ENCODE measurements at regions not wholly inside any gene's neighbourhood (a gene's known extent, or its start where the extent isn't known, plus 50 kb on each side); places are given as distances from the start of the nearest gene placed in this dataset.

DNA sequence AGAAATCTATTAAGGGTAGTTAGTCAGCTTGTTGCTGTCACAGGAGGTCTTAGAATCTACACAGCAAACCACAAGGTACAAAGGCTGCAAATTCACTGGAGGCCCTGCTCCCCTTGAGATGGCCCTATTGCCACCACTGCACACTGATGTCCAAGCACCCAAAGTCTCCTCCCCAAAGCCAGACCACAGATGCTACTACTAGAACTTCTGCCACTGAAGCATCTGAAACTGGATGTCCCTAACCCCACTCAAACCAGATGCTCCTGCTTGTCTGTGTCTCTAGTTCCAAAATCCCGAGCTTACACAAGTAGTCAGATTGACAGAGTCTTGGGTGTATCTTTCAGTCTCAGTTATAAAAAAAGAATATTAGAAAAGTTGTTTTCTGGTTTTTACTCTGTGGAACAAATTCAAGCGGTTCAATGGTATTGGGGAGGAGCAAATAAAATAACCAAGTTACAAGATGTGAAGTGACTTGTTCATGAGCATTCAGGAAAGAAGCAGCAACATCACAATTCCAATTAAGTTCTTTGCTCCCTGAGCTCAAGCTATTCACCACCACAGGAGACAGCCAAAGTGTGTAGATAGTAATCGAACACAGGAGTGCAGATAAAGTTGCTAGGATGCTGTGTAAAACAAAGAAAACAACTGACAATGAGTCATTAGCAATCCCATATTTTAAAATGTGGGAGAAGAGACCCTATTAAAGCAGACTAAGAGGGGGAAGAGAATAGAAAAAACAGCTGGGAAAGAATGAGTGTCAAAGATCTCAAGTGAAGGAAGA, 352.3 kb downstream of the PDGFC start (continued):
- TF ChIP-seq, protein P1, sequence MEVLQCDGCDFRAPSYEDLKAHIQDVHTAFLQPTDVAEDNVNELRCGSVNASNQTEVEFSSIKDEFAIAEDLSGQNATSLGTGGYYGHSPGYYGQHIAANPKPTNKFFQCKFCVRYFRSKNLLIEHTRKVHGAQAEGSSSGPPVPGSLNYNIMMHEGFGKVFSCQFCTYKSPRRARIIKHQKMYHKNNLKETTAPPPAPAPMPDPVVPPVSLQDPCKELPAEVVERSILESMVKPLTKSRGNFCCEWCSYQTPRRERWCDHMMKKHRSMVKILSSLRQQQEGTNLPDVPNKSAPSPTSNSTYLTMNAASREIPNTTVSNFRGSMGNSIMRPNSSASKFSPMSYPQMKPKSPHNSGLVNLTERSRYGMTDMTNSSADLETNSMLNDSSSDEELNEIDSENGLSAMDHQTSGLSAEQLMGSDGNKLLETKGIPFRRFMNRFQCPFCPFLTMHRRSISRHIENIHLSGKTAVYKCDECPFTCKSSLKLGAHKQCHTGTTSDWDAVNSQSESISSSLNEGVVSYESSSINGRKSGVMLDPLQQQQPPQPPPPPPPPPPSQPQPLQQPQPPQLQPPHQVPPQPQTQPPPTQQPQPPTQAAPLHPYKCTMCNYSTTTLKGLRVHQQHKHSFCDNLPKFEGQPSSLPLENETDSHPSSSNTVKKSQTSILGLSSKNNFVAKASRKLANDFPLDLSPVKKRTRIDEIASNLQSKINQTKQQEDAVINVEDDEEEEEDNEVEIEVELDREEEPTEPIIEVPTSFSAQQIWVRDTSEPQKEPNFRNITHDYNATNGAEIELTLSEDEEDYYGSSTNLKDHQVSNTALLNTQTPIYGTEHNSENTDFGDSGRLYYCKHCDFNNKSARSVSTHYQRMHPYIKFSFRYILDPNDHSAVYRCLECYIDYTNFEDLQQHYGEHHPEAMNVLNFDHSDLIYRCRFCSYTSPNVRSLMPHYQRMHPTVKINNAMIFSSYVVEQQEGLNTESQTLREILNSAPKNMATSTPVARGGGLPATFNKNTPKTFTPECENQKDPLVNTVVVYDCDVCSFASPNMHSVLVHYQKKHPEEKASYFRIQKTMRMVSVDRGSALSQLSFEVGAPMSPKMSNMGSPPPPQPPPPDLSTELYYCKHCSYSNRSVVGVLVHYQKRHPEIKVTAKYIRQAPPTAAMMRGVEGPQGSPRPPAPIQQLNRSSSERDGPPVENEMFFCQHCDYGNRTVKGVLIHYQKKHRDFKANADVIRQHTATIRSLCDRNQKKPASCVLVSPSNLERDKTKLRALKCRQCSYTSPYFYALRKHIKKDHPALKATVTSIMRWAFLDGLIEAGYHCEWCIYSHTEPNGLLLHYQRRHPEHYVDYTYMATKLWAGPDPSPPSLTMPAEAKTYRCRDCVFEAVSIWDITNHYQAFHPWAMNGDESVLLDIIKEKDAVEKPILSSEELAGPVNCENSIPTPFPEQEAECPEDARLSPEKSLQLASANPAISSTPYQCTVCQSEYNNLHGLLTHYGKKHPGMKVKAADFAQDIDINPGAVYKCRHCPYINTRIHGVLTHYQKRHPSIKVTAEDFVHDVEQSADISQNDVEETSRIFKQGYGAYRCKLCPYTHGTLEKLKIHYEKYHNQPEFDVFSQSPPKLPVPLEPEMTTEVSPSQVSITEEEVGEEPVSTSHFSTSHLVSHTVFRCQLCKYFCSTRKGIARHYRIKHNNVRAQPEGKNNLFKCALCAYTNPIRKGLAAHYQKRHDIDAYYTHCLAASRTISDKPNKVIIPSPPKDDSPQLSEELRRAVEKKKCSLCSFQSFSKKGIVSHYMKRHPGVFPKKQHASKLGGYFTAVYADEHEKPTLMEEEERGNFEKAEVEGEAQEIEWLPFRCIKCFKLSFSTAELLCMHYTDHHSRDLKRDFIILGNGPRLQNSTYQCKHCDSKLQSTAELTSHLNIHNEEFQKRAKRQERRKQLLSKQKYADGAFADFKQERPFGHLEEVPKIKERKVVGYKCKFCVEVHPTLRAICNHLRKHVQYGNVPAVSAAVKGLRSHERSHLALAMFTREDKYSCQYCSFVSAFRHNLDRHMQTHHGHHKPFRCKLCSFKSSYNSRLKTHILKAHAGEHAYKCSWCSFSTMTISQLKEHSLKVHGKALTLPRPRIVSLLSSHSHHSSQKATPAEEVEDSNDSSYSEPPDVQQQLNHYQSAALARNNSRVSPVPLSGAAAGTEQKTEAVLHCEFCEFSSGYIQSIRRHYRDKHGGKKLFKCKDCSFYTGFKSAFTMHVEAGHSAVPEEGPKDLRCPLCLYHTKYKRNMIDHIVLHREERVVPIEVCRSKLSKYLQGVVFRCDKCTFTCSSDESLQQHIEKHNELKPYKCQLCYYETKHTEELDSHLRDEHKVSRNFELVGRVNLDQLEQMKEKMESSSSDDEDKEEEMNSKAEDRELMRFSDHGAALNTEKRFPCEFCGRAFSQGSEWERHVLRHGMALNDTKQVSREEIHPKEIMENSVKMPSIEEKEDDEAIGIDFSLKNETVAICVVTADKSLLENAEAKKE (CRISPR knock-in tag; IDR thresholded peaks at IDR 0.05), result no peak
- TF ChIP-seq EZH2phosphoT487 (IDR thresholded peaks at IDR 0.05; ENCODE audit: unreplicated experiment), result no peak
- no peak for TF ChIP-seq CREB1 (CRISPR knock-in tag; IDR thresholded peaks at IDR 0.05; ENCODE audit: low read depth)

DNA sequence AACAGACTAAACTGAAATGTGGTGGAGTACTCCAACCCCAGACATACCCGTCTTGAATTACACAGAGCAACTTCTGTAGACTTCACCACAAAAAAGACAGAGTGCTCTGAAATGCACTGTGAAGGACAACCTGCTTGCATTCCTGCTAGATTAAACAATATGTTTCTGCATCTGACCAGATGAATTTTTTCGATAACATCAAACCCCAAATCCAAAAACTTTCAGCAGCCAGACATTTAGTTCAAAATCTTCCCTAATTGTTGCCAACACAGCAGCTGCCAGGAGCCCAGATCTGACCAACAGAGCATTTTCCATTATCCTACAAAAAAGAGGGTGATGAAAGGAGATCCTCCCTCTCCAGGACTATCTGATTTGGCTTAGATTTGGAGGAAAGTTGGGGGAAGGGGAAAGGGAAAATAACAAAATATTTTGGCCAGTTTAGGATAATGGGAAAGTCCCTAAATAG, 356.5 kb downstream of the PDGFC start:
- H3K27ac Mint-ChIP-seq, result no peak overlapping the region
- peaks cover 6% of the 10 kb centered on the region; the same call in 2 of the 3 replicates for H3K4me1 Mint-ChIP-seq
- H3K9me2 ChIP-seq (ENCODE audit: insufficient read depth), result no peaks in the 10 kb centered on the region
- H3K27me3 ChIP-seq (ENCODE audit: insufficient read depth), result no peaks in the 10 kb centered on the region
- no peak overlapping the region for H3K27ac ChIP-seq (ENCODE audit: low read depth)
- DNase-seq (ENCODE audit: low spot score) (no peak), ATAC-seq (no peak; the same call in 2 of the 3 replicates)
- no peaks in the 10 kb centered on the region for H3K27me3 Mint-ChIP-seq (ENCODE audit: insufficient read depth, low read depth, poor library complexity)
- no peaks in the 10 kb centered on the region for H3F3A ChIP-seq (replicated peaks; ENCODE audit: low read depth)
- H3K4me3 ChIP-seq, result no peak overlapping the region
- no peaks in the 10 kb centered on the region for H3K36me3 ChIP-seq (ENCODE audit: insufficient read depth)
- no peaks in the 10 kb centered on the region for H3K4me1 ChIP-seq (ENCODE audit: insufficient read depth)
- H3K79me2 ChIP-seq (replicated peaks; ENCODE audit: insufficient read depth), result no peaks in the 10 kb centered on the region
- H3K4me2 ChIP-seq, result no peak overlapping the region
- H2AFZ ChIP-seq, result peak overlapping the region; percentile 75
- H3K9me3 Mint-ChIP-seq, result no peaks in the 10 kb centered on the region
- no peaks in the 10 kb centered on the region for H3K36me3 Mint-ChIP-seq (ENCODE audit: low read depth)
- no peaks in the 10 kb centered on the region for H4K20me1 ChIP-seq (replicated peaks; ENCODE audit: insufficient read depth)
- H3K4me3 Mint-ChIP-seq, result no peak overlapping the region
- TF ChIP-seq JUNB (IDR thresholded peaks at IDR 0.05; ENCODE audit: unreplicated experiment), result no peak
- TF ChIP-seq, protein P2, sequence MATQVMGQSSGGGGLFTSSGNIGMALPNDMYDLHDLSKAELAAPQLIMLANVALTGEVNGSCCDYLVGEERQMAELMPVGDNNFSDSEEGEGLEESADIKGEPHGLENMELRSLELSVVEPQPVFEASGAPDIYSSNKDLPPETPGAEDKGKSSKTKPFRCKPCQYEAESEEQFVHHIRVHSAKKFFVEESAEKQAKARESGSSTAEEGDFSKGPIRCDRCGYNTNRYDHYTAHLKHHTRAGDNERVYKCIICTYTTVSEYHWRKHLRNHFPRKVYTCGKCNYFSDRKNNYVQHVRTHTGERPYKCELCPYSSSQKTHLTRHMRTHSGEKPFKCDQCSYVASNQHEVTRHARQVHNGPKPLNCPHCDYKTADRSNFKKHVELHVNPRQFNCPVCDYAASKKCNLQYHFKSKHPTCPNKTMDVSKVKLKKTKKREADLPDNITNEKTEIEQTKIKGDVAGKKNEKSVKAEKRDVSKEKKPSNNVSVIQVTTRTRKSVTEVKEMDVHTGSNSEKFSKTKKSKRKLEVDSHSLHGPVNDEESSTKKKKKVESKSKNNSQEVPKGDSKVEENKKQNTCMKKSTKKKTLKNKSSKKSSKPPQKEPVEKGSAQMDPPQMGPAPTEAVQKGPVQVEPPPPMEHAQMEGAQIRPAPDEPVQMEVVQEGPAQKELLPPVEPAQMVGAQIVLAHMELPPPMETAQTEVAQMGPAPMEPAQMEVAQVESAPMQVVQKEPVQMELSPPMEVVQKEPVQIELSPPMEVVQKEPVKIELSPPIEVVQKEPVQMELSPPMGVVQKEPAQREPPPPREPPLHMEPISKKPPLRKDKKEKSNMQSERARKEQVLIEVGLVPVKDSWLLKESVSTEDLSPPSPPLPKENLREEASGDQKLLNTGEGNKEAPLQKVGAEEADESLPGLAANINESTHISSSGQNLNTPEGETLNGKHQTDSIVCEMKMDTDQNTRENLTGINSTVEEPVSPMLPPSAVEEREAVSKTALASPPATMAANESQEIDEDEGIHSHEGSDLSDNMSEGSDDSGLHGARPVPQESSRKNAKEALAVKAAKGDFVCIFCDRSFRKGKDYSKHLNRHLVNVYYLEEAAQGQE (IDR thresholded peaks at IDR 0.05; ENCODE audit: unreplicated experiment), result no peak

All from GM23338 (cell line).